ENCODE measurements at regions not wholly inside any gene's neighbourhood (a gene's known extent, or its start where the extent isn't known, plus 50 kb on each side); places are given as distances from the start of the nearest gene placed in this dataset.

- no peak for TF ChIP-seq ZFP36 (IDR thresholded peaks at IDR 0.05; ENCODE audit: borderline replicate concordance, partially characterized antibody)
- TF ChIP-seq CTCF (IDR thresholded peaks at IDR 0.05) = no peak
- no peak for TF ChIP-seq E2F6 (IDR thresholded peaks at IDR 0.05; ENCODE audit: borderline replicate concordance, low read depth)
- no peak for TF ChIP-seq POLR2A (IDR thresholded peaks at IDR 0.05; ENCODE audit: low read length)
- no peak for TF ChIP-seq SMC3 (IDR thresholded peaks at IDR 0.05)
- no peak for TF ChIP-seq RNF2 (IDR thresholded peaks at IDR 0.05; ENCODE audit: borderline replicate concordance, low read depth)
- TF ChIP-seq PBX3 (IDR thresholded peaks at IDR 0.05) = no peak
Measured at GRCh38 chr2:193980599-193980998, 1676.4 kb upstream of the SLC39A10 start.
